ENCODE measurements at regions not wholly inside any gene's neighbourhood (a gene's known extent, or its start where the extent isn't known, plus 50 kb on each side); places are given as distances from the start of the nearest gene placed in this dataset.

DNA sequence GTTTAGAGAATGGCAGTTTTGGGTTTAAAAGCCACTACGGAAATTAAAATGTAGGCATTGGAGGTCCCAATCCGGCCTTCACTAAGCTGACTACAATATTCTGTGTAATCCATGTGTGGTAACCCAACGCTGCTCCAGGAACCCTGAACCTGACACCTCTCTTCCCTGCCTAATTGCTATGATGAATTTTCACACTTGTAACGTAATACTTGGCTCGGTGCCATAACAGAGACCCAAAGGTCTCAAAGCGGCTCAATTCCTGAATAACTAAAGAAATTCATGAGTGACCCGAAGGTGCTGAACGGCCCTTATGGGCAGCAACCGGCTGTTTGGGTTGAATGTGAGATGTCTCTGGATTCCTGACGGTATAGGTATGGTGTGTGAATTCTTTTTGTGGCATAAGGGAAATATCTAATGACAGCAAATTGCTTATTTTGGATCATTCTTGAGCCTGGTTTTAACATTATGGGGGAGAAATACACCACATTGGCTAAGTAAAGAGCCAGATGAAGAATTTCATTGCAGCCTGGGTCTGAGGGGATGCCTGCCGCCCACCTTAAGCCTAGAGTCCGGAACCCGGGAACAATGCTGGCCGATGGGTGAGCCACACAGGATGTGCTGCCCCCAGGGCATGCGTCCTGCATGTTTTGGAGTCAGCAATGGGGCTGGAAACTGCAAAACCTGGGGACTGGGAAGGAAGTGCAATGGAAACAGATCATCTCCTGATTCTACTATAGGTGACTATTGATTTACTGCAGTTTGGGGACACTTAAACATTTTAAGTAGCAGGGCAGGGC lies 69.7 kb upstream of the FZD8 start:
- Histone ChIP-seq H3K9me3 (ENCODE audit: severe bottlenecking) (no peaks in the 10 kb centered on the region), H3K4me3 (ENCODE audit: severe bottlenecking) (no peak overlapping the region), H3K4me1 (ENCODE audit: insufficient read depth, poor library complexity, severe bottlenecking) (no peaks in the 10 kb centered on the region), H3K36me3 (ENCODE audit: low read depth) (no peaks in the 10 kb centered on the region), H3K27me3 (ENCODE audit: insufficient read depth, poor library complexity, severe bottlenecking) (no peaks in the 10 kb centered on the region), H3K27ac (ENCODE audit: poor library complexity, severe bottlenecking) (no peak overlapping the region)
- DNase-seq (ENCODE audit: low spot score) (no peak), ATAC-seq (ENCODE audit: low read depth) (no peak)
- TF ChIP-seq, protein P1, sequence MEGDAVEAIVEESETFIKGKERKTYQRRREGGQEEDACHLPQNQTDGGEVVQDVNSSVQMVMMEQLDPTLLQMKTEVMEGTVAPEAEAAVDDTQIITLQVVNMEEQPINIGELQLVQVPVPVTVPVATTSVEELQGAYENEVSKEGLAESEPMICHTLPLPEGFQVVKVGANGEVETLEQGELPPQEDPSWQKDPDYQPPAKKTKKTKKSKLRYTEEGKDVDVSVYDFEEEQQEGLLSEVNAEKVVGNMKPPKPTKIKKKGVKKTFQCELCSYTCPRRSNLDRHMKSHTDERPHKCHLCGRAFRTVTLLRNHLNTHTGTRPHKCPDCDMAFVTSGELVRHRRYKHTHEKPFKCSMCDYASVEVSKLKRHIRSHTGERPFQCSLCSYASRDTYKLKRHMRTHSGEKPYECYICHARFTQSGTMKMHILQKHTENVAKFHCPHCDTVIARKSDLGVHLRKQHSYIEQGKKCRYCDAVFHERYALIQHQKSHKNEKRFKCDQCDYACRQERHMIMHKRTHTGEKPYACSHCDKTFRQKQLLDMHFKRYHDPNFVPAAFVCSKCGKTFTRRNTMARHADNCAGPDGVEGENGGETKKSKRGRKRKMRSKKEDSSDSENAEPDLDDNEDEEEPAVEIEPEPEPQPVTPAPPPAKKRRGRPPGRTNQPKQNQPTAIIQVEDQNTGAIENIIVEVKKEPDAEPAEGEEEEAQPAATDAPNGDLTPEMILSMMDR (IDR thresholded peaks at IDR 0.05; ENCODE audit: poor library complexity, severe bottlenecking) = no peak

DNA sequence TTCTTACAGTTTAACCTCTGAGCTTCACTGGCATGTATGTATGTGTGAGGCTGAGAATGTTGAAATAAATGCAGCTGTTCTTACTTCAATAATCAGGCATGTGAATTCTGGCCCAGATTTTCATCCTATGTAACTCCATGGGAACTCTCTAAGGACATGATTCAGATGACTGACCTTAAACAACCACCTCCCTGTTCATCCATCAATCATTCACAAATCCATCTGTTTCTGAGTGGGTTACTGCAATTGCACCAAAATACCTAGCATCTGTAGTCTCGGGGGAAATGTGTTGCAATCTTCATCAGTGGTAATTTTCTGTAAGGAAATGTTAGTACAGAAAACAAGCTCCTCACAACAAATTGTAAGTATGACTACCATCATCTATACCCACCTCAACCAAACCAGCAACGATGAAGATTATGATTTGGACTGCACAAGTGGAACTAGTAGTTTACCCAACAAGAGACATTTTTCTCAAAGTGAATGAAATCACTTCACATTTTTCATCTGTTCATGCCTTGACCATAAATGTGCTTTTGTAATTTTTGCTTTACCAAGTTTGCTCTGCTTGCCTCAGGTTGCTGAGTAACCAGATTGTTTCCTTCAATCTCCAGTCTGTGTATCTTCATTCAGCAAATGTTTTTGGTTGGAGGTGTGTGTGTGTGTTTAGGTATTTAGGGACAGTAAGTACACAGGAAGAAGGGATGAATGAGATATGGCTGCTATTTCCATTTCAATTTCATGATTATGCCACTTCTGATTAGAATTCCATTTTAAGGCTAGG lies 65.7 kb upstream of the FZD8 start:
- no peak for DNase-seq (ENCODE audit: low spot score)
- H3K4me1 ChIP-seq (ENCODE audit: insufficient read depth, poor library complexity, severe bottlenecking) = no peaks in the 10 kb centered on the region
- TF ChIP-seq, protein P1 (IDR thresholded peaks at IDR 0.05; ENCODE audit: poor library complexity, severe bottlenecking) = no peak
- H3K27me3 ChIP-seq (ENCODE audit: insufficient read depth, poor library complexity, severe bottlenecking) = no peaks in the 10 kb centered on the region
- H3K9me3 ChIP-seq (ENCODE audit: severe bottlenecking) = no peaks in the 10 kb centered on the region
- ATAC-seq (ENCODE audit: low read depth) = no peak
- no peak overlapping the region for H3K27ac ChIP-seq (ENCODE audit: poor library complexity, severe bottlenecking)
- H3K36me3 ChIP-seq (ENCODE audit: low read depth) = no peaks in the 10 kb centered on the region
- H3K4me3 ChIP-seq (ENCODE audit: severe bottlenecking) = no peak overlapping the region

DNA sequence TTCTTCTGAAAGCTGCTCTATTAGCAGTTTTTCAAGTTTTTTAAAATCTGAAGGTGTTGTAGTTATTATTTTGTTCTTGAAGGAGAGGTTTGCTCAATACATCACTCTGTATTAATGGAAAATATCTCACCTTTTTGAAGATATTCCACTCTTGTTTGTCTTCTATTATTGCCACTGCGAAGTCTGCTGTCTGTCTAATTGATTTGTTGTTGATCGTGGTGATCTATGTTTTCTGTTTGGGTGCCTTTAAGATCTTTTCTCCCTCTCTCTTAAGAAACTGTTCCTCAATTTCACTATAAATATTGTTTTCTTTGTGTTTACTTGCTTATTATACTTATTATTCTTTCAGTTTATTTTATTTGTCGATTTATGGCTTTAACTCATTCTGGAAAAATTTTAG lies 64.9 kb upstream of the FZD8 start:
- no peak for ATAC-seq (ENCODE audit: low read depth)
- H3K27me3 ChIP-seq (ENCODE audit: insufficient read depth, poor library complexity, severe bottlenecking) = no peaks in the 10 kb centered on the region
- DNase-seq (ENCODE audit: low spot score) = no peak
- no peak overlapping the region for H3K27ac ChIP-seq (ENCODE audit: poor library complexity, severe bottlenecking)
- H3K36me3 ChIP-seq (ENCODE audit: low read depth) = no peaks in the 10 kb centered on the region
- no peaks in the 10 kb centered on the region for H3K9me3 ChIP-seq (ENCODE audit: severe bottlenecking)
- TF ChIP-seq, protein P1 (IDR thresholded peaks at IDR 0.05; ENCODE audit: poor library complexity, severe bottlenecking) = no peak
- no peaks in the 10 kb centered on the region for H3K4me1 ChIP-seq (ENCODE audit: insufficient read depth, poor library complexity, severe bottlenecking)
- H3K4me3 ChIP-seq (ENCODE audit: severe bottlenecking) = no peak overlapping the region

DNA sequence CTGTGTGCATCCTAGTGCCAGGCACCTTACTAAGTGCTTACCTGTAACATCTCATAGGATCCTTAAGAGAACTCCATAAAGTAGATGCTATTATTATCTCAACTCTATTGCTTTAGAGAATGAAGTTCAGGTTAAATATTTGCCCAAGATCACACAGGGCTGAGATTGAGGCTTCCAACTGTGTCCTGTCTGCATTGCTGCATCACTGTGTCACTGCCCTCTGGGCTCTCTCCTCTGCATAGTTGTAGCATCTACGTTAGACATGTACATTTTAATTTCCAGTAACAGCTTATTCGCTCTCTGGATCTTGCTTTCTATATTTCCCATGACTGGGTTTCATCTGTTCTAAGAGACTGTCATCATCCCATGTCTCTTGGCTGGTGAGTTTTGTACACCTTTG lies 63.6 kb upstream of the FZD8 start:
- H3K4me3 ChIP-seq (ENCODE audit: severe bottlenecking) = no peak overlapping the region
- H3K4me1 ChIP-seq (ENCODE audit: insufficient read depth, poor library complexity, severe bottlenecking) = no peaks in the 10 kb centered on the region
- DNase-seq (ENCODE audit: low spot score) = no peak
- no peaks in the 10 kb centered on the region for H3K27me3 ChIP-seq (ENCODE audit: insufficient read depth, poor library complexity, severe bottlenecking)
- H3K9me3 ChIP-seq (ENCODE audit: severe bottlenecking) = no peaks in the 10 kb centered on the region
- no peaks in the 10 kb centered on the region for H3K36me3 ChIP-seq (ENCODE audit: low read depth)
- no peak for ATAC-seq (ENCODE audit: low read depth)
- H3K27ac ChIP-seq (ENCODE audit: poor library complexity, severe bottlenecking) = no peak overlapping the region
- TF ChIP-seq, protein P1 (IDR thresholded peaks at IDR 0.05; ENCODE audit: poor library complexity, severe bottlenecking) = no peak
